GM21723 (cell line): ENCODE measurements at regions not wholly inside any gene's neighbourhood (a gene's known extent, or its start where the extent isn't known, plus 50 kb on each side); places are given as distances from the start of the nearest gene placed in this dataset.
"Not testable (repeated sequence)": the region's sequence is repeated elsewhere in the genome, so short reads cannot be mapped to it uniquely, and the experiment has no call there.

Source experiments
- ATAC-seq: cut with Tn5 transposase; IDR thresholded peaks from one replicate; pipeline ENCODE4 v1.9.1; 2021; ENCODE audit warnings: mild to moderate bottlenecking, moderate library complexity; ENCODE audit not compliant: unreplicated experiment

DNA sequence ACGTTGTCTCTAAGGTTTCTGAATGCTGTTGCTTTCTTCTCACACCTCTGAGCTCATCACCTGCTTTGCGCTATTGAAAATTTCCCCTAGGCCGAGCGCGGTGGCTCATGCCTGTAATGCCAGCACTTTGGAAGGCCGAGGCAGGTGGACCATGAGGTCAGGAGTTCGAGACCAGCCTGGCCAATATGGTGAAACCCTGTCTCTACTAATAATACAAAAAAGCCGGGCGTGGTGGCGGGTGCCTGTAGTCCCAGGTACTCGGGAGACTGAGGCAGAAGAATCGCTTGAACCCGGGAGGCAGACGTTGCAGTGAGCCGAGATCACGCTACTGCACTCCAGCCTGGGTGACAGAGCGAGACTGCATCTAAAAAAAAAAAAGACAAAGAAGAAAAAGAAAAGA lies 422.0 kb upstream of the DPH6 start:
- not testable (repeated sequence) for ATAC-seq

DNA sequence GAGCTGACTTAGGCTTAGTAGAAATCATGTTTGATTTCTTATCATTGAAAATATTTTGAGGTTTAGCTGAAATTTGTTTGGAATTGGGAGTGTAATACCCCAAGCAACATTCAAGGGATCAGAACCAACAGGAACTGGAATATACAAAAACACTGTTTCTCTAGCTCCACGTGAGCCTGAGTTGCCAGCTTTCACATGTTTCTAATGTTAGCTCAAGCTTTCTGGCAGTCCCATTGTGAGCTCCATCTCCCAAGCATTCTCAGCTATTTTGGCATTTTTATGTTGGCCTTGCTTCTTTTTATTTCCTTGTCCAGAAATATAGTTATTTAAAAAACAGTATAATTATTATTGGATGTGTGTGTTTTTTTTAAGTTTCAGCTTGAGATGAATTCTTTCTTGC lies 427.1 kb upstream of the DPH6 start:
- no peak for ATAC-seq

DNA sequence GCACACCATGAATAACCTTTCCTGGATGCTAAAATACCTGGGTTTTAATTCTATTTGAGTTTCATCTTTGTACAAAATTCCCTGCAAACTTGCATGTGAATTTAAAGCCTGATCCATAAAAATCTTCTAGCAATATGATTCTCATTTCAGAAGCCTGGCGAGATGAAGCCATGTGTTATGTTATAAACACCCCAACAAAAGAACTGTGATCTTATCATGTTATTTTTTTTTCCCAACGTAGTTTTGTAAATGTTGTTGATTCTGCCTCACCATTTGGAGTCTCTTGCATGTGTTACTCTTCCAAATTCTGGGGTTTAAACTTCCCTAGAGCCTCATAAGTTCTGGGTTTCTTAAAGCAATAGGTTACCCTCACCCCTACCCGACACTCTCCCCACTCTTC lies 428.1 kb upstream of the DPH6 start:
- no peak for ATAC-seq

DNA sequence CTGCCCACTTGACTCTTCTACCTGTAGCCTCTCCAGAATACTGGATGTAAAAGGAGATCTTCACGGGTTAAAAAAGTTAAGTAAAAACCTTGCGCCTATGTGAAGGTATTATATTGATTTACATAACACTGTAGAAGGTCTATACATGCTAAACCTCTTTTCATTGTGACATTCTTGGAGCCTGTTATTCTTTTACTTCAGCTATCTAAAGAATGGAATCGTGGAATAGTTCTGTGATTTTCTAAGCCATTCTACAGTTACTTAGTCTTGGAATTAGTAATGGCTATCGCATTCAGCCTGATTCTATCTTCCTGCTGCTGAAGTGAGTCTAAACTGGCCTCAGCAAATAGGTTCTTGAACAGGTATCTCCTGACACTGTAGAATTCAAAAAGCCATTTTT lies 430.0 kb upstream of the DPH6 start:
- no peak for ATAC-seq

DNA sequence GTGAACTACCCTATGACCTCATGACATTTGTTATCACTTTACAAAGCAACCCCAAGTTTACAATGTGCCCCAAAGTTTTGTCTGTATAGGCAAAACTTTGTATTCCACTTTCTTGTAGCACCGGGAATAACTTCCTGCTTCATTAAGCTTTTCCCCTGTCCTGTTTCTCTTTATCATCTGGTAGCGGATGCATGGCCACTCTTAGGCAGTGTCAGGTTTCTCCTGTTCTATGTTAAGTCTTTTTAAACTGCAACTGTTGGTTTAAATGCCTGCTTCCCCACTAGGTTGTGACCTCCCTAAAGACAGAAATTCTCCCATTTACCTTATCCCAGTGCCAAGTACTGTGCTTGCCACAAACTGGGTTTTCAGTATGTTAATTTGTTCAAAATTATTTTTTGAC lies 433.6 kb upstream of the DPH6 start:
- ATAC-seq: no peak

DNA sequence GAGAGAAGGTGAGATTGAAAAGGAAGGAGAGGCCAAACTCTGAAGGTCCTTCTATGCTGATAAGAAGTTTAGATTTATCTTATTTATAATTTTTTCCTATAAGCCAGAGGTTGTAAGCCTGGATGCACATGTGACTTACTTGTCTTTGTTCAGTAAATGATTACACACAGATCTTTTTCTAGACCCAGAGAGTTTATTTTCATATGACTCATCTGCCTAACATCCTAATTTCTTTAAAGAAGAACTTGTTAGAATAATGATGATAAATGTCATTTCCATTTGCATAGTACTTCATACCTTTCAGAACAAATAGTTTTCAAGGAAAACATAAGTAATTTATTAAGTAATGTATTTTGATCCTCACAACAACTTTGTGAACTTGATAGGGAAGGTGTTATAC lies 434.8 kb upstream of the DPH6 start:
- ATAC-seq: no peak

DNA sequence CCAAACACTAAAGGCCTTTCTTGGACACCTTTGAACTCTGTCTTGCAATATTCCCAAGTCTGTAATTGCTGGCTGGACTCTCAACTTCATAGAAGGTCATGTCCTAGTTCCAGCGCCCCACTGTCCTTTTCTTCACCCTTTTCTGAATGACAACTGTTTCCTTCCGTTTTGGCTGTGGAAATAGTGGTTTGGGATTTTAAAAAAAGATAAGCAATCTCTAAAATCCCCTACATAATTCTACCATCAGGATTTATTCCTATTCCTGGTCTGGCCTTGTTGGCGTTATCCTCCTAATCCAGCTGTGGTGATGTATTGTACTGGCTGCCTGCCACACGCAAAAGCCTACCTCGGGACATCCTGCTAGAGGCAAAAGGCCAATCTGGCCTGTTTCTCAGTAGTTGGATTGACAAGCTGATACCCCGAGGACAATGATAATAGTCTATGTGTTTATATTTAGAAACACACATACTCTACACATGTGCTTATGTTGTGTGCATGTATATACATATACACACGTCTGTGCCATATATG lies 440.3 kb upstream of the DPH6 start:
- no peak for ATAC-seq

DNA sequence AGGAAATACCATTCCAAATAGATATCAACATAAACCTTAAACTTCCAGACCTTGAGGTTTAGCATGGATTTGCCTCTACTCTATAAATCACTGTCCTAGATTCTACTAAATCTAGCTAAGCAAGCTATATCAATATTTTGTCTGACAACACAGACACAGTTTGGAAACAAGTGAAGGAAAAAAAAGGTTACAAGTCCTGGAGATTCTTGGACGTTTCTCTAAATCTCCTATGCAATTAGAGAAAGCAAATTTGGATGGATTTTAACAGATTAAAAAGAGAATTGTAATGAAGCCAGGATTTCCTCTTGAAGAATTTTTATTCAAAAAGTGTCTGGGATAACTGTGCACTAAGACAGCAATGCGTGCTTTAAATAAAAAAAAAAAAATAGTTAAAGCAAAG lies 441.1 kb upstream of the DPH6 start:
- ATAC-seq: no peak

DNA sequence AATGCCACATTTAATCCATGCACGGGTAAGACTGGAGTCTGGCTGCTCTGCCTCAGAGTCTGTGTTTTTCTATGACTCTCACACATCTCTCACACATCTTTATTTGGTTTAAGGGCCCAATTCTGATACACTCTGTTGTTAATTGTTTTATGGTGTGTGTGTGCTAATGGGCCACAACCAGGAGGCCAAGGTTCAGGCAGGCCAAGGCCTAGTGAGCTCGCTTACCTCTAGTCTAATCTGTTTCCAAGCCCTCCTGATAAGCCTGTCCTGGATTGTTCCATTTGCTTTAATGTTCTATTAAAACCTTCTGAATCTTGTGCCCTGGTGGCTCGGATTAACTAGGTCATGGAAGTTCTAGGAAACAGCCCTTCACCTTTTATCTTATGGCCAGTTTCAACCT lies 445.4 kb upstream of the DPH6 start:
- ATAC-seq: no peak

DNA sequence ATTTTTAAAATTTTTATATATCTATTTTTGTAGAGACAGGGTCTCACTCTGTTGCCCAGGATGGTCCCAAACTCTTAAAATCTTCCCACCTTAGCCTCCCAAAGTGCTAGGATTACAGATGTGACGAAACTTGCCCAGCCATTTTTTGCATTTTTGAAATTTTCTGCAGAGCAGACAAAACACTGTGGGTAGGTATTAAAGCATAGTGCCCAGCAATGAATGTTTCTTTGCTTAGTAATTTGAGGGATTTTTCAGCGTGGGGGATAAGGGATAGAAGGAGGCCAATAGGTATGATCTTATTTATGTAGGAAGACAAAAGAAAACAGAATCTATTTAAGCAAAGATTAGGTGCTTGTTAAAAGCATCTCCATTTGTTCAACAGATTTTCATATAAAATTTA lies 446.8 kb upstream of the DPH6 start:
- no peak for ATAC-seq

DNA sequence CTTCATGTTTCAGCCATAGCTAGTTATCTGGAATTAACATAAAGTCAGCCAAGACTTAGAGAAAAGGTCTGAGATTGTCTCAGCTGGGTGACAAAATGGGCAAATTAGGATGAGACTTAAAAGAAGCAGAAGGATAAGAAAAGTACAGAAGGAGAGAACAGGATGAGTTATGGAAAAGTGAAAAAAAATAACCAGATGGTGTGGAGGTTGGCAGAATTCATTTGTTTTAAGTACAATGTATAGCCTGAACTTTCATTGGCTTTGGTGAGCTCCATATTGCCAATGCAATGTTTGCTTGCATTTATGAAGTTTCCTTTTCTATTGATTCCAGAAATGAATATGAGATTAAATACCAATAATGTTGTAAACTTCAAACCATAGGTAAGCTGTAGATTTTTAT lies 447.2 kb upstream of the DPH6 start:
- no peak for ATAC-seq

DNA sequence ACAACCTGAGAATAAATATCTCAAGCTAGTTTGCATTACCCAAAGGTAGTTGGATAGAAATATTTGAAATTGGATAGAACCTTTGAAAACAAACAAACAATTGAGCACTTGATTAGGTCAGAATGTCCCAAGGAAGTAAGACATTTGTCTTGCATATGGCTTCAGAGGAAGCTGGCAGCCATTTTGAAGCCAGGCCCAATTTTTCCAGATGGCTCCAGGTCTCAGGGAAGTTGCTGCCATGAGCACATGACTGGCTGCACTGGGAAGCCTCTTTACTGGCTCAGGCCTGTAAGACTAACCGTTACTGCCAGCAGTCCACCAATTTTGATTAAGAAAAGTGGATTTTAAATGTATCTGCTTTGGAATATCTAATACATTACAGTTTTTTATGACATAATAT lies 448.9 kb upstream of the DPH6 start:
- ATAC-seq: no peak

DNA sequence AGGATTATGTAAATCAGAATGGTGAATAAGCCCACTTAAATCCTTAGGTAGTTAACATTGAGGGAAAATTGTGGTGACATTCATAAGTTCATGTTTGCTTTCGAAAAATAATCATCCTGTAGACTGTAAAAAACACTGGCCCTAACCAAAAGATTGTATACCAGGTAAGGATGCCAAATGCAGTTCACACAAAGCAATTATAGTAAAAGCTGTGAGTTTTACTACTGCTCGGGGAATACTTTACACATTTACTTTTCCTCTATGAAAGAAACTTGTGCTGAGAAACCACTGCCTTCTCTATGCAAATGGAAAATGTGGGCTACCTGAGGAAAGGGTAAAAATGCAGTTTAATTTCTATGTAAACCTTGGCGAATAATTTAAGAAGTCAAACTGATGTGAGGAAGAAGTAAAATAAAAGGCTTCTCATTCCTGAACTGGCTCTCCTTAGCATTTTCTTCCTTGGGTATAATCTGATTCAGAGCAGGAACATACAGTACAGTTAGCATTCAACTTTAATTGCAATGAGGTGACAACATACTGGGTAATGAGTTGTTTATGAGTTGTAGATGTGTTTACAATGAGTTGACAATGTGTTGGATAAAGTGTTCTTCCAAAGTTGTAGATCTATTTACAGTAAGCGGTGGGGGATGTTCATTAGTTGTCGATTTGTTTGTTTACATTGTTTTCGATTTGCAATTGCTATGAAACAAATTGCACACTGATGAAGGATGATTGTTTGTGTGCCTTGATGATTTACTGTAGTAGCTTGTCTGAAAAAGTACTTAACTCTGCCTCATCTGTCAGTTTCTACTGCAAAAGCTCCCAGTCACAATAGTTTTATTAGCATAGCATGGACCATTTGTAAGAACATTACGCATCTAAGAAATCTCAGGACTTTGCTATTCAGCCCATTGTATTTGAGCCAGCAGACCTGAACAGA lies 453.0 kb upstream of the DPH6 start:
- ATAC-seq: no peak

DNA sequence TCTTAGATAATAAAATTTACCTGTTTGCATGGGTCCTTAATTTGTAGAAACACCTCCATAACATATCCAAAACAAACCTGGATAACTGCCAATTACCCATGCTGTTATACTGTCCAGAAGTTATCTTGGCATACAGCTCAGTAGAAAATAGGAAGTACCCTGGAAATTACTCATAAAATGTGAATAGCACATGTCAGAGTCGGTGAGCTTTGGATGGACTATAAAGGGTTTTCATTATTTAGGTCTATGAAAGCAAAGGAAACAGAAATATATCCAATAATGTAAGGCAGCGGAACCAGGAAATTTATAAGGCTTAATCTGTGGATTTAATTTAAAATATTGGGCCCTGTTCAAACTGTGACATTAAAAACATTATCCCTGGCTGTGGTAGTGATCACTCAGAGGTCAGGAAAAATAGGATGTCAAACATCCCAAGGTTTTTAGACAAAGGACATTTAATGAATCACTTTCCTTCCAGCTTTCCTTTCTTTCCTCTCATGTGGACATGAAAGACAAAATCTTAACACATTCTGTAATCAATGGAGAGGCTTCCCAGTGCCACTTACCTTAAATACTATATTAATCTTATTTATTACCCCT lies 459.0 kb upstream of the DPH6 start:
- no peak for ATAC-seq

DNA sequence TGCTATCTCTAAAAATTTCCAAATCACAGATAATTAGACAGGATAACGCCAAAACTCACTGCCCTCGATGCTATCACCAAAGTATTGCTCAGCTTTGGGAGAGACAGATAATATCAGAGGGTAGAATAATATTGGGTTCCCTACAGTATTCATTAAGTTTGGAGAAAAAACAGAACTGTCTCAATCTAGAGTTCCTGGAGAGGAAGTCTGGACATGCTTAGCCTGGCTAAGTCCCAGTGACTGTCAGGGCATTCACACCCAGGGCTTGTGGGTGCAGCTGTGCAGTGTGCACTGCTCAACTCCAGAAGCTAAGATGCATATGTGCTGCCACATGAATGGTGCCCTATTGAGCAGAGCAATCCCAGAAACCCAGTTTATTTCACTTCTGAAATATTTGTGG lies 459.6 kb upstream of the DPH6 start:
- no peak for ATAC-seq

DNA sequence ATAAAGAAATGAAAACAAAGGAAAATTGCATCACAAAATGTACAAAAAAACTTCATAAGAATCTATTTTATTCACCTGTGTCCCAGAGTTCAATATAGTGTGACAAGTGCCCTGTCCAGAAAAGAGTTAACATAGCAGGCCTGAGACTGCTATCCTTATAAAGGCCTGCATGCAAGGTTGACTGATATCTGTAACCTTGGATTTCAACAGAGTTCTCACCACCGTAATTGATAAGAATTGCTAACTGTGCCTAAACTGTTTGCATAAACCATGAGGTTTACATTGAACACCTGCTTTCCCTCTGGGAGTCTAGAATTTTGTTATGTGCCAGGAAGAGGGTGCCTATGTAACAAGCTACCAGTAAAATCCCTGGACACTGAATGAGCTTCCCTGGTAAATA lies 461.7 kb upstream of the DPH6 start:
- ATAC-seq: no peak

DNA sequence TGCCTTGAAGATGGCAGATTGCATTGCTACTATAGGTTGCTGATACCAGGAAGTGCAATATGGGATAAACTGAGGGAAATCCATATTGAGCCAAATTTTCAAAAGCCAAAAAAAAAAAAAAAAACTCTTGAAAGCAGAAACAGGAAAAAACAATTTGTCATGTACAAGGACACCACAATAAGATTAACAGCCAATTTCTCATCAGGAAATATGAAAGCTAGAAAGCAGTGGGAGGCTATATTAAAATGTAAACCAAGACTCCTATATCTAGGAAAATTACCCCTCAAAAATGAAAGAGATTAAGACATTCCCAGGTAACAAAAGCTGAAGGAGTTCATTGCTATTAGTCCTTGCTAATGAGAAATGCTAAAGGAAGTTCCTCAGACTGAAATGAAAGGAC lies 462.8 kb upstream of the DPH6 start:
- no peak for ATAC-seq

DNA sequence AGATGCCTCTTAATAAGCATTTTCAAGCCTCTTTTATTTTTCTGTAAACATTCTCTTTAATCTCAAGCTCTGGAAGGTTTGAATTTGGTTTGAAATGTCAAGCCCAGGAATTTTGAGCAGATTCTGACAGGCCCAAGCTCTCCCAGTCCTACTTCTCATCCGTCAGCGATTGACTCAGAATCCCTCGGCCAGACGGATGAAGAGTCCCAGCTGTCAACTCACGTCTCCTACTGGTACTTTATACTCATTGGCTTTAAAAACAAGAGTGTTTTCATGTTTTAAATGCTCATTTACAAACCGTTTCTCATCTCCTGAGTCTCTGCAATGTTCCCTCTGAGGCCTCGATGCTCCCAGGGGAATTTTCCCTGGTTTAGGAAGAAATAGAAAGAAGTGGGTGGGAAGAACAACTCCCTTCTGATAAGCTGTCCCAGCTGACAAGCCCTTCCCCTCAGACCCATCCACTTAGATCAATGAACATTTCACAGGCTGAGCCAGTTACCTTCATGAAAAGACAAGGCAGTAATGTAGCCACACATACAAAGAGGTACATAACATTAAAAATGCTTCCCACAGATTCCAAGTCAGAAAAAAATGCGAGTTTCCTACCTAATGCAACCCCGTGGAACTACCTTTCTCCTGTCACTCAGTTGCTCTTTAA lies 478.2 kb upstream of the DPH6 start:
- ATAC-seq: no peak

DNA sequence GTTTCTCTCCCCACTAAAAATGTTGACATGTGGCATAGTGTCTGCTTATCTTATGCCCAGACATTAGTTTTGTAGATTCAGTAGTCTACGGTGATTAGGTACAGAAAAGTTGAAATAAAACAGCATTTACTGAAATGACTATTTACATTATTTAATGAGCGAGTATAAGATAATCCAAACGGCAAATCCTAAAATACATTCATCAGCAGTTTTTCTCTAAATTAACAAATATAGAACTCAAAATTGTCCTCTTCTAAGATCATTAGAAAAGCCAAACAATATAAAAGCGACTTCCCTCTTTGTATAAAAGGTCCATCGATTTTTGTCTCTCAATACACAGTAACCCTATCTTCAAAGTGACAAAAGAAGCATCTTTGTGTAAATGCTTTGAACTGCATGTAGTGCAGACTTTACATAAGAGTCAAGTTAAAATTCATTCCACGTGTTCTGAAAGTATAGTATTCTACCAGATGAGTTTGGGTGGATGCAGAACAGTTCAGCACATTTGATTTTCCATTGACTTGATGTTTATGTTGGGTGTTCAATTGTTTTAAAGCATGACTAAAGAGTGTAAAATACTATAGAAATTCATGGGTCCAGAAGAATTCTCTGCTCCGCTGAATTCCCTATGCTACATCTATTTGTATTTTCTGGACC lies 480.8 kb upstream of the DPH6 start:
- no peak for ATAC-seq

DNA sequence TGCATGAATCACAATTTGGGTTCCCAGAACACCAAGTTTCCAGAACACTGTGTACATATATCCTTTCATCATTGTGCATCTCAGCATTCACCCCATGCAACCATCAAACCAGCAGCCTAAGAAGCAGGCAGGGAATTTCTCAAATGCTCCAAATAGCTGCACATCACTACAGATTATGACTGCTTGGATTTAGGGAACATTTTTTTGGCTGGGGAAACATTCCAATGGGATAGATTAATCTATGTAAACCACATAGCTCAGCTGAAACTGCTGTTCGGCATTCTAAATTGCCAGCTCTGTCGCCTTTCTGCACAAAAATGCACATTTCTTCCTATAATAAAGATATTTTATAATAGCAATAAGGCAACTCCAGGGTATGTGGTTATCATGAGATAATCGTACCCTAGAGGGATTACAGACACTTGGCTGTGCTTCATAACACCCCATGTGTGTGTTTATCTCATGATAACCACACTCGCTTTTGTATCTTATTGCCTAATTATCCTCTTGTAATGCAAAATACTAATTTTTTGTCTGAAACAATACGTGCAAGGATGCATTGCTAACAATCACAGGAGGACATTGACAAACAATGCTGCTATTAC lies 483.7 kb upstream of the DPH6 start:
- no peak for ATAC-seq

DNA sequence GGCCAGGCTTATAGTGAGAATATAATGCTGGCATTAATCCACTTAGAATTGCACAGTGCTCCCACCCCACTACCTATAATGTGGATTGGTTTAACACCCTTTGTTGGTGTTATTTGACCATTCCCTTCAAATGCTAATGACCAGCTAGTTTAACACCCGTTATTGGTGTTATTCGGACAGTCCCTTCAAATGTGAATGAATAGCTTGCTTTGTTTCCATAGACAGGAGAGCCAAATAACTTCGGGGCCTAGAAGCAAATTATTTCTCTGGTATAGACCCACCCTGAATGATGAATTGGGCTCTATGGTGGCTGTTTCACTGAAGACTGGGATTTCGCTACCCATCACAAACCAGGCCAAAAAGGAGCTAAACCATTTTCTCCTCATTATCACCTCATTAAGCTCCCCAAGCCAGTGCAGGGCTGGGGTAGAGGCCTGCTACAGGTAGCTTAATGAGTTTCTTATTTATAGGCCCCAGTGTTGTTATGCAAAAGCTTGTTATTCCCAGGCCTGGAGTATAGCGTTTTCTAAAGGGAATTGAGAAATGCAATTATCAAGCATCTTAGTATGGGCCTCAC lies 494.1 kb upstream of the DPH6 start:
- no peak for ATAC-seq
